A673 (cell line): ENCODE measurements at regions not wholly inside any gene's neighbourhood (a gene's known extent, or its start where the extent isn't known, plus 50 kb on each side); places are given as distances from the start of the nearest gene placed in this dataset.

Experiments used
- BruUV-seq: library from RNA; stranded (reverse); fragments of 400-500 nt; replicated peaks from 2 replicates; lab custom pipeline; 2021; lab: Mats Ljungman, UMichigan
- CTCF ChIA-PET: fragments of 300-600 bp; sonication (Branson Sonifier 250); formaldehyde crosslinking; loops from one replicate; lab custom pipeline; 2022; ENCODE audit warnings: antibody characterized with exemption; lab: Charles Lee
- POLR2A ChIA-PET: fragments of 300-600 bp; sonication (Branson Sonifier 250); formaldehyde crosslinking; loops from one replicate; lab custom pipeline; 2022; ENCODE audit warnings: antibody characterized with exemption; ENCODE audit not compliant: low non-redundant PET; lab: Charles Lee
- DNase-seq: peaks from one replicate; pipeline ENCODE4 v3.0.0-alpha.2; 2015; ENCODE audit warnings: low spot score
- H3K27ac ChIP-seq: fragments of 200-600 bp; sonication (generic); 2 replicates; pipeline ENCODE4 v1.5.1; 2016; ENCODE audit warnings: mixed run types, low read depth, mild to moderate bottlenecking, mixed read lengths, antibody characterized with exemption, low read length; ENCODE audit not compliant: poor library complexity, severe bottlenecking
- H3K27me3 ChIP-seq: fragments of 200-600 bp; sonication (generic); replicated peaks from 2 replicates; pipeline ENCODE4 v1.6.1; 2017; ENCODE audit warnings: mixed run types, low read depth, mild to moderate bottlenecking, mixed read lengths, antibody characterized with exemption, low read length; ENCODE audit not compliant: insufficient read depth, poor library complexity
- H3K36me3 ChIP-seq: fragments of 200-600 bp; sonication (generic); 2 replicates; pipeline ENCODE4 v1.6.1; 2016; ENCODE audit warnings: mixed run types, mild to moderate bottlenecking, mixed read lengths, antibody characterized with exemption, low read length; ENCODE audit not compliant: insufficient read depth, poor library complexity, severe bottlenecking
- H3K4me1 ChIP-seq: fragments of 200-600 bp; sonication (generic); 2 replicates; pipeline ENCODE4 v1.6.1; 2017; ENCODE audit warnings: mixed run types, mild to moderate bottlenecking, mixed read lengths, antibody characterized with exemption, low read length; ENCODE audit not compliant: insufficient read depth, poor library complexity, severe bottlenecking
- H3K4me3 ChIP-seq: fragments of 200-600 bp; sonication (generic); 2 replicates; pipeline ENCODE4 v1.5.1; 2016; ENCODE audit warnings: low read depth, mixed run types, mild to moderate bottlenecking, mixed read lengths, low read length; ENCODE audit not compliant: poor library complexity, severe bottlenecking
- H3K9me3 ChIP-seq: fragments of 200-600 bp; sonication (generic); 2 replicates; pipeline ENCODE4 v1.6.1; 2016; ENCODE audit warnings: mixed run types, low read depth, mild to moderate bottlenecking, mixed read lengths, antibody characterized with exemption, low read length; ENCODE audit not compliant: poor library complexity, severe bottlenecking
- CTCF ChIP-seq: fragments of 300-800, 200-600 bp; sonication (generic); conservative IDR thresholded peaks from 2 replicates; pipeline ENCODE4 v1.5.1; 2017; ENCODE audit warnings: low read depth, mild to moderate bottlenecking, antibody characterized with exemption, low read length, moderate library complexity, mixed read lengths
- EZH2 ChIP-seq: fragments of 200-600 bp; sonication (generic); IDR thresholded peaks from 2 replicates; pipeline ENCODE4 v1.6.1; 2017; ENCODE audit warnings: borderline replicate concordance, low read depth, mild to moderate bottlenecking, mixed read lengths, antibody characterized with exemption, low read length; ENCODE audit not compliant: poor library complexity, severe bottlenecking
- intact Hi-C: fragments of 100-400 bp; cut with micrococcal nuclease; formaldehyde crosslinking; loops from one replicate; pipeline ENCODE4 v1.10.0; 2022; ENCODE audit not compliant: unreplicated experiment

- H3K27ac ChIP-seq: no peak overlapping the region
- H3K4me1 ChIP-seq: no peaks in the 10 kb centered on the region
- intact Hi-C loops: no loop called here
- BruUV-seq: no TSS peak
- TF ChIP-seq CTCF (no peak), EZH2 (no peak)
- no peaks in the 10 kb centered on the region for H3K9me3 ChIP-seq
- peaks cover 4% of the 10 kb centered on the region for H3K27me3 ChIP-seq
- DNase-seq: no peak
- no peaks in the 10 kb centered on the region for H3K36me3 ChIP-seq
- CTCF ChIA-PET: no interaction called here
- no peak overlapping the region for H3K4me3 ChIP-seq
- POLR2A ChIA-PET: no interaction called here
Observed at GRCh38 chr7:112579388-112579787, 98.6 kb downstream of the LSMEM1 start.

DNA sequence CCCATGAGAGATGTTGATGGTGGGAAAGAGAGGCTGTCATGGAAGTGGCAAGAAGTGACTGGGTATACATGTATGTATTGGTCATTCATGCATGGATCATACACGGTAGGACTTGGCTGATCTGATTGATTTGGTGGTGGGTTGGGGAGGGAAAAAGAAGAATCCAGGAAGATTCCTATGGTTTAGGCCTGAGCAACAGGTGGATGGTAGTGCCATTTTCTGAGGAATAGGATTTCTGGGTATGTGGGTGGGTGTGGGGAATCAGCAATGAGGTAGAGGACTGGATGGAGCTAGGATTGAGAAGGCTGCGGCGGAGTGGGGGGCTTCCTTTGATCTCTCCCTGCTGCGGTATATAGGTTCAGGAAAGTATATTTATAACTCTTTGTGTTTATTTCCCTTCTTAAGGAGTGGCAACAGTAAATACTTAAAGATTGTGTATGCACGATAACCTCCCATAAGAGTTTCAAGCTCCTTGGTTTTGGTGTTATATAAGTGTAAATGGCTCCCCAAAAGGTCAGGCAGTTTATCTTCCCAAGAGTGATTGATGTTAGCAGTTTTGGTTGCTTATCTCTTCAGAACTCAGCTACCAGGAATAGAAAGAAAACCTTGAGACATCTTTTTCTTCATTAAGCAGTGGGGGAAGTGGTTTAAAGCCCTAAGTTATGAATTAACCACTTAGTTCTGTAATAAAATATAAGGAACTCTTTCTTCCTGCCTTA, 100.1 kb downstream of the LSMEM1 start:
- BruUV-seq: no TSS peak
- ChIA-PET CTCF (no interaction called here), POLR2A (no interaction called here)
- Histone ChIP-seq H3K9me3 (no peaks in the 10 kb centered on the region), H3K36me3 (no peaks in the 10 kb centered on the region), H3K4me1 (no peaks in the 10 kb centered on the region), H3K27me3 (peaks cover 18% of the 10 kb centered on the region), H3K4me3 (no peak overlapping the region), H3K27ac (no peak overlapping the region)
- DNase-seq: no peak
- TF ChIP-seq EZH2 (no peak), CTCF (no peak)
- intact Hi-C loops: no loop called here

DNA sequence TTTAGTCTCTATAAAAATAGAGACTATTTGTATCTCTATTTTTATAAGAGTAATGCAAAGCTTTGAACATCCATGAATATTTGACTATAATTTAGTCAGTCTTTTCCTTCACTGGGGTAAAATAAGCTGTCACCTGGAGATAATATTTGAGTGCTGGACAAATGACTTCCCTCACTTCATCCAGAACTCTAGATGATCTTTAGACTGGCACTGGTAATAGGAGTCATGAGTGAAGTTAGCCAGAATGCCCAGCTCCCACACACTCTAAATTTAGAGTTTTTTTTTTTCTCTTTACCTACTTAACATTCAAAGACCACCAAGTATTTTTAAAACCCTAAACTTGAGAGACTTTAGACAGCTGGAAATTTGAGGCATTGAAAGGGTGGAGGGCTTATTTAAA, 100.7 kb downstream of the LSMEM1 start:
- TF ChIP-seq CTCF: no peak
- TF ChIP-seq EZH2: no peak
- Histone ChIP-seq H3K4me3 (no peak overlapping the region), H3K4me1 (no peaks in the 10 kb centered on the region), H3K27ac (no peak overlapping the region), H3K36me3 (no peaks in the 10 kb centered on the region), H3K9me3 (no peaks in the 10 kb centered on the region), H3K27me3 (peaks cover 19% of the 10 kb centered on the region)
- BruUV-seq: no TSS peak
- intact Hi-C loops: no loop called here
- ChIA-PET CTCF (no interaction called here), POLR2A (no interaction called here)
- DNase-seq: no peak
